GM19395 (cell line): ENCODE measurements at regions not wholly inside any gene's neighbourhood (a gene's known extent, or its start where the extent isn't known, plus 50 kb on each side); places are given as distances from the start of the nearest gene placed in this dataset.
"Not testable (repeated sequence)": the region's sequence is repeated elsewhere in the genome, so short reads cannot be mapped to it uniquely, and the experiment has no call there.

Experiments
- ATAC-seq: cut with Tn5 transposase; IDR thresholded peaks from one replicate; pipeline ENCODE4 v1.9.1; 2021; ENCODE audit warnings: mild to moderate bottlenecking, moderate library complexity; ENCODE audit not compliant: unreplicated experiment

DNA sequence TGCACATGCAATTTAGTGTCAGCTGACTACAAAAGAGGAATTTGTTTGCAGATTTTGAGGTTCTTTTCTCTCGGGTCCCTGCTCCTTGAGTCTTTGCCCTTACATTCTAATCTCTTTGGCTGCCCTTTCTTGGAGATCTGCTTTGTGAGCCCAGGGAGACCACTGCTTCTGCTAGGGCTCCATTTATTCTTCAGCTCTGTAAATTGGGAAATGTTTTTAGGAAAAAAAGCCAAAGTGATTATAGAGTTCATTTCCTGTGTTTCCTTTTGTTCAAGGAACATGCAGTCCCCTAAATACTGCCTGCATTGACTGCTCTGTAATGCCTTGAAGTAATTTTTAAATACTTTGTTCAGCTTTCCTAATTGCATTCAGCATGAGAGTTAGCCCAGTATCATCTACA lies 197.4 kb downstream of the CSNK1G3 start:
- ATAC-seq = no peak

DNA sequence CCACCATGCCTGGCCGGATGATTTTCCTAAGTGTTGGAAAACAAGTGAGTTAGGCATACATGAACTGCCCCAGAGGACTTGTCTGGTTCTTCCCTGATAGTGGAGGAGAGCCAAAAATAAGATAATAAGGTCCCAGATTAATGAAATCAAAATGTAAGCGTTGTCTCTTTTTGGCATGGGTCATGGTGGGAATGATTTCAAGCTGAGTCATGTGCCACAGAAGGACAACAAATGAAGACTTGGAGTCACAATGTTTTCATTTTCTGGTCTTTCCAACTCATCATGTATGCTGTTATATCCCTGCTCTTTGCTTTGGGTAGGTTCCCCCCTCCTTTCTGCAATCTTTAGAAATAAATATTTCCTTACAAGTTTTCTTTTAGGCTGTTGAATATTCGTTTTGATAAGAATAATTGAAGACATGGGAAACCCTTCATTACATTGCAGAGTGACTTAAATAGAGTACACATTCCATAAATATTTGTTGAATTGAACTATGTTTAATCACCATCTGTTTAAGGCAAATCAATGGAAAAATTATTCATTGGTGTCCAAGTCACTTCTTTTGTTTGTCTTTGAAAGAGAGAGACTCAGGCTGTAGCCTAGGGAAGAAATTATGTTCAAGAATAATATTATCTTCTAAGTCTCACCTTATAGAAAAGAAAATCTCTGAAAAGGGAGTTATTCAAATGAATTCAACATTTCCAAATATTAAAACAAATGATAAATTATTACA lies 196.3 kb downstream of the CSNK1G3 start:
- ATAC-seq = no peak

DNA sequence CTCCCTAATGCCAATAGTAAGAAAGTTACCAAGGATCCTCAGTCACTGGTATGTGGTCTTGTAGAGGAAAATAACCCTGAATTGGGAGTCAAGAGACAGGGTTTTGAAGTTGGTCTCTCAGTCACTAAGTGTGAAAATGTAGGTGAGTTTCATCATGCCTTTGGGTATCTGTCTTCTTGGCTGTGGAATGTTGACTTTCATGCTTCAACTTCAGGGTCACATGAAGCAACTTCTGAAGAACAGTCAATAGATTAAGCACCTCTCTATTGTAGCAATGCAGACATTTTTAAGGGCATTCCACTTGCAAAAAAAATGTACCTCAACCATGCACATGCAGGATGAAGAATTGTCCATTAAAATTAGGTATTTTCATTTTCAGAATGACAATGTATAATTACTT lies 194.6 kb downstream of the CSNK1G3 start:
- no peak for ATAC-seq

DNA sequence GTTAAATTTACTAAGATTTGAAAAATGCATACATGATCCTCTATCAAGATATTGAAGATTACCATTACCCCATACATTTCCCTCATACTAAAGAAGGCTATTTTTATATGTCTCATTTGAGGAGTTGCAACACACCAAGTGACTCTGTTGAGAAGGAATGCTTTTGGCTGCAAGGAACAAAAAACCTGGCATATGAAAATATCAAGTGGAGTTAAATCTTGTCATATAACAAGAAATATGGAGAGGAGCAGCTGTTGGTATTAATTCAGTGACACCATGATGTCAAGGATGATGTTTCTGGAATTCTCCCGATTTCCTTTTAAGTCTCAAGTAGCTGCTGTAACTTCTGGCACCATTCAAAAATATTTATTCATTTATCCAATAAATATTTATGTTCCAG lies 193.8 kb downstream of the CSNK1G3 start:
- ATAC-seq = no peak

DNA sequence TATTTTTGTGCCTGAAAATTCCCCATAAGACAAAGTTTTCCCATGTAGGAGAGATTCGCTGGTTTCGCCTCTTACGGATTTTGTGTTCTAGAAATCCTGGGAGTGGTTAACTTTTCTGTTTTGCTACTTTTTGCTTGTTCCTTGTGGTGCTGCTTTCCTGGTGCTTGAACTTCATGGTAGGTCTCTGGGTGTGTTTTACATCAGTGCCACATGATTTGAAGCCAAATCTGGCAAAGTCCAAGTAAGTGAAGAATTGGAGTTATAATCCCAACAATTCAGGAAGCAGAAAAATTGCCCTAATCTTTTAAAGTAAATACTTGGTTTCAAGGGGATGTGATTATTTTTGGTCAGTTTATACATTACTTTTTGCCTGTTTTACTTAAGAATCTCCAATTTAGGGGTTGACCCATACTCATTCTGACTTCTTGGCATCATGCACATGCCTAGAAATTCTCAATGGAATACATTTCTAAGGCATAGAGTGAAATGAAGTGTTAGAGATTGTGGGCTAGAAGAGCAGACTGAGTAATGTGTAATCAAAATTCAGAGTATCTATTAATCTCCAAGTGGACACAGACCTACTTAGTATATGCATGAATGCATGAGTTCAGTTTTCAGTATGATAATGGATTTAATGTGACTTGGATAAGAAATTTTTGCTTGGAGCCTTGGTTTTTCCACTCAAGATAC lies 189.7 kb downstream of the CSNK1G3 start:
- ATAC-seq = no peak

DNA sequence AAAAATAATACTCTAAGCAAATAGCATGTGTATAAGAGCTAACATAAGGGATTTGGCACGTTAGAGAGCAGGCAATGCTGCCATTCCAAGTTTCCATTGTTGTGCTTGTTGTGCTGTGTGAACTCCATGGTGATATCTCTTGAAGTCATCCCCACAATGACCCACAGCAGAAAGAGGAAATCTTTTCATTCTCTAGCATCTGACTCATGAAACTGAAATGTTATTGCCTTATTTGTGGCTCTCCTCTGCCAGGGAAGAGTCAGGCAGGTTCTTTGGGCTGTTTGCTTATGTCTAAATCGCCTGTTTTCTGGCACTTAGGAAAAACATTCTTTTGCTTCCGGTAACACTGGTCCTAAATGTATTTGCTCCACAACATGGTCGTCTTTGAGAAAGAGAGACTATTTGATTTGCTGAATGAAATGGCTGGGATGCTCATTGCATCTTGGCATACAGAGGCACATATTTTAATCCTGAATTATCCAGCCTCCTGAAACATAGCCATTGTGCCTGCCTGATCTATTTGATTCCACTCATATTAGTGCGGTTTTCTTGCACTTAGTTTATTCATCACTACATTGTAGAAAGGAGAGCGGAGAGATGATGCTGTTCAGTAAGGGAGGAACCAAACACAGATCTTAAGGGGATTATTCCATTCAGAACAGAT lies 188.8 kb downstream of the CSNK1G3 start:
- no peak for ATAC-seq

DNA sequence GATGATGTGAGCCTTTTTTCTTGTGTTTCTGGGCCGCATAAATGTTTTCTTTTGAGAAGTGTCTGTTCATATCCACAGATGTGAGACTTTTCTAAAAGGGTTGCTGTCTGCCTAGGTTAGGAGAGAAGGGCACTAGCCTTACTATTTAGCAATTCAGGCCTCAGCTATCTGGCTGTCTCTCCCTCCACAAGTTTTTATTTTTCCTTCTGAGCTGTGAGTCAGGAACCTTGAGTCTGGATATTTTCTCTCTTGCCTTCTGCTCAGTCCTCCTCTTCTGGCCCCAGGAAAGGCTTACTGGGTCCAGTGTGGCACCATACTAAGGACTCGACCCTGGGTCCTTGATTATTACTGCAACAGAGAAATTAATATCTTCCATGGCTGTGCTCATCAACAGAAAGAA lies 187.6 kb downstream of the CSNK1G3 start:
- ATAC-seq = no peak

DNA sequence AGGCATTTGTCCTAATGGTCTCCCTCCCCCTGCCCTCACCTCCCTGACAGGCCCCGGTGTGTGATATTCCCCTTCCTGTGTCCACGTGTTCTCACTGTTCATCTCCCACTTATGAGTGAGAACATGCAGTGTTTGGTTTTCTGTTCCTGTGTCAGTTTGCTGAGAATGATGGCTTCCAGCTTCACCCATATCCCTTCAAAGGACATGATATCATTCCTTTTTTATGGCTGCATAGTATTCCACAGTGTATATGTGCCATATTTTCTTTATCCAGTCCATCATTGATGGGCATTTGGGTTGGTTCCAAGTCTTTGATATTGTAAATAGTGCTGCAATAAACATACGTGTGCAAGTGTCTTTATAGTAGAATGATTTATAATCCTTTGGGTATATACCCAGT lies 187.0 kb downstream of the CSNK1G3 start:
- not testable (repeated sequence) for ATAC-seq

DNA sequence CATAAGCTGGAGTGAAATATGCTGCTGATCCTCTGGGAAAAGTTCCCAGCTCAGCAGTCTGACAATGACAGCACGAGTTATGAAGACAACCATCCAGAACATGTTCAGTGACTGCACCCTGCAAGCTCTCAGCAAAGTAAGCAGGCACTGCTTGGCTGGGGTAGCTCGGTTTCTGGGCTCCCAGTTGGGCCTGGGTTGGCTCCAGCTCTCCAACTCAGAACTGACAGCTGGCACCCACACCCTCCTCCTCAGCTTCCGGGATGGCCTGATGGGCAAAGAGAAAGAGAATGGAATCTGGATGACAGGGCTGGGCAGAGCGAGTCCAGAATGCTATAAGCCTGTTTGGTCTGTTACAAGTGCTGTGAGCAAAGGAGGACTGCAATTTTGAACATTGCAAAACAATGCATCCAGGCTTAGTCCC lies 185.0 kb downstream of the CSNK1G3 start:
- no peak for ATAC-seq

DNA sequence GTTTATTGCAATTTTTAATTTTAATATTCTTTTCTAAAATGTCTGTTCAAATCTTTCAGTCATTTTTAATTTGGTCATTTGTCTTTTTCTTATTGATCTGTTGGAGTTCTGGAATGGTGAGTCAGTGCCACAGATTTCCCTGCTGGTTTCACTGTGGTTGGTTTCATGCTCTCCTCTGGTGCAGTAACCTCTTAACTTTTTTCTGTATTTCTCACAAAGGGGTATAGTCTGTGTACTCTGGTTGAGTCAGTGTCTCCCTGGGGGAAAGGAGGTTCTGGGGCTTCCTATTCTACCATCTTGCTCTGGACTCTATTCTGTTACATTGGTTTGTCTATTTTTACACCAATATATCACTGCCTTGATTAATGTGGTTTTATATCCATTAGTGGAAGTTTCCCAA lies 178.8 kb downstream of the CSNK1G3 start:
- no peak for ATAC-seq

DNA sequence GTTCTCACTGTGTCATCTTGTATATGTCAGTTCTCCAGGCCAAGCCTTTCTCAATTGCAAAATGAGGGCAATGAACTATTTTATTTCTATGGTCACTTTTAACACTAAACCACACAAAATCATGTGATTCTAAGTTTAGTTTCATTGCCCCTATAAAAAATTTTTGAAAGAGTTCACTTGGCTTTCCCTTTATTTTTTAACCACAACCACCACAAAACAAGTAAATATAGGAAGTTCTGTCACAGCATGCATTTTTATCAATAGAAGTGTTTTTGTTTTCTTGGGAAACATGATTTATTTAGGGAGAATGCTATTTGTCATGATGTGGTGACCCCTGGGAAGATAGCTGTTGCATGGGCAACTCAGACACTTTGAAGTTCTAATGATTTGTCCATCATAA lies 169.1 kb downstream of the CSNK1G3 start:
- ATAC-seq = no peak

DNA sequence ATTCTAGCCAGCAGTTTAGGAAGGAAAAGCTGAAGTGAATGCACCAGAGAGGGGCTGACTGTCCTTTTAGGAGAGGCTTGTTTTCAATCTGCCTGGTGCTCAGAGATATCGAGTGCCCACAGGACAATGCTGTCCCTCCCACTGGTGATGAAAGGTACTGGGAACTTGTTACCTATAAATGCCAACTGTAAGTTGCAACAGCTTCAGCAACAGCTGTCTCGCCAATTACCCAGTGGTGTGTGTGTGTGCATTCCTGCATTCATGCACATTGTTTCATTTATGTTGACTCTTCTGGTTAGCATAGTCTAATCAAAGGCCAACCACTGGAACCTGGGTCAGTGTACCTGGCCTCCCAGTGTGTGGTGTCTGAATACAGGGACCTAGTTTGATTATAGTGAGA lies 161.1 kb downstream of the CSNK1G3 start:
- ATAC-seq = no peak

DNA sequence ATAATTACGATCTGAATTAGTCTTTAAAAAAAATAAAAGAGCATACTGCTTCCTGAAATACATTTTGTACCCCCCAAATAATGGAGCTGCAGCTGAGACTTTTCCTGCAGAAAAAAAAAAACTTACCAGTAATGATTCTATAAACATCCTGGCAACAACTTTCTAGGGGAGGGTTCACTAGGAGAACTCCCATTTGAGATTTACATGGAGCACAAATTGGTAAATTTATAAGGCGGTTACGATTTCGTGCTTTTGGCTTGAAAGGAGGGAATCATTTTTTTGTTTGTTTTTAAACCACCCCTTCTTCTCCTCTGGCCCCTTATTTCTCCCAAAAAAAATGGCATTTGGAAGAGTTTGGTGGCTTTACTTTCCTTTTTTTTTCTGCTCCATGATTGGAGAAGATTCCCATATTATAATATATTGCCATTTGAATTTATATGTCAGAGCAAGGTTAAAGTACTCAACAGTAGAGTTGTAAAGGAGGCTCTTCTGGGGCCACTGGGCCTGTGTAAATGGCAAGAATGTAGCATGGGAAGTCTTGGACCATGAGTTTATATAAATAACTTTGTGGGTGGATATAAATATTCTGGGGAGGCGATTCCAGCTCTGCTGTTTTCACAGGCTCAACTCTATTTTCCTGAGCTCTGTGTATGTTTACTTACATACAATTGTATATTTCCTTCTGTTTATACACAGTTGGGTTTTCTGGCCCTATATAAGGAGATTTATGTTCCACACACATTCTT lies 159.9 kb downstream of the CSNK1G3 start:
- ATAC-seq = no peak

DNA sequence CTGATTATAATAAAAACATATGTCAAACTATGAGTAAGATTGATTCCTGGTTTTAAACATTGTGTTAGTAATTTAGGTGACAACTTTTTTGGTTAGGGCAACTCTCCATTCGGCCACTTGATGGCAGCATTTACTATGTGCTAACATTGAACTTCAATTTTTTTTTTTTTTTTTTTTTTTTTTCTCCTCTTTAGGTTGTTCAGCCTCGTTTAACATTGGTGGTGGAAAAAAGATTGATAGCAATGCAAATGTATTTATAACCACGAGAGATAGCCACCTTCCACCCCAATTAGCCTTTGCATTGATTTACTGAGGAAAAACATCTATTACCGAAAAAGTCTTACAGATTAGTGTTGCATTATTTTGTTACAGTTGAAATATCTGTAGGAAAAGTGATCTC lies 159.1 kb downstream of the CSNK1G3 start:
- no peak for ATAC-seq
